Superior temporal gyrus (tissue), 1 donor: ENCODE measurements at regions not wholly inside any gene's neighbourhood (a gene's known extent, or its start where the extent isn't known, plus 50 kb on each side); places are given as distances from the start of the nearest gene placed in this dataset.

Source experiments
- DNase-seq: peaks from one replicate; pipeline ENCODE4 v3.0.0-alpha.2; 2016; ENCODE audit errors: extremely low spot score

DNA sequence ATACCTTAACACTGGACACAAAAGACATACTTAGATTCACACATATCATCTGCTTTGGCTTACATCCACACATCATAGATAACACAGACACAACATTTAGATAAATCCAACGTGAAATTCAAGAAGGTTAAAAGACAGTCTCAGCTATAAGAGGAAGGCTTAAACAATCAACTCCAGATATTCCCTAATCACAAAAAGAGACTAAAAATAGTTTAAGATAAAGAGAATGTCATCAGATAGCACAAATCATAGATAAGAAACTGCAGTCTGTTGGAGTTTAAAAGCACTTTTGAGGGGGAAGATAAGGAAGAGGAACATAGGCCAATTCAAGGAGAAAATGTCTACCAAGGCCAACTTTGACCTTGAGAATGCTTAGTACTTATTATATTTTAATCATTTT is 504.8 kb downstream of the JRKL start:
- no peak for DNase-seq

DNA sequence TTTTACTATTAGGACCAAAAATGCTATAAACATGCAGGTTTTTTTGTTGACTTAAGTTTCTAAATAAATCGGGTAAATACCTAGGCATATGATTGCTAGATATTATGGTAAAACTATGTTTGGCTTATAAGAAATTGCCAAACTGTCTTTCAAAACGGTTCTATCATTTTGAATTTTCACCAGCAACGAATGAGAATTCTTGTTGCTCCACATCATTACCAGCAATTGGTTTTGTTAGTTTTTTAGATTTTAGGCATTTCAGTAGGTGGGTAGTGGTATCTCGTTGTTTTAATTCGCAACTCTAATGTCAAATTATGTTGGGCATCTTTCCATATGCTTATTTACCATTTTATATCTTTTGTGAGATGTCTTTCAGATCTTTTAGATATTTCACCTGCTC is 510.2 kb downstream of the JRKL start:
- no peak for DNase-seq

DNA sequence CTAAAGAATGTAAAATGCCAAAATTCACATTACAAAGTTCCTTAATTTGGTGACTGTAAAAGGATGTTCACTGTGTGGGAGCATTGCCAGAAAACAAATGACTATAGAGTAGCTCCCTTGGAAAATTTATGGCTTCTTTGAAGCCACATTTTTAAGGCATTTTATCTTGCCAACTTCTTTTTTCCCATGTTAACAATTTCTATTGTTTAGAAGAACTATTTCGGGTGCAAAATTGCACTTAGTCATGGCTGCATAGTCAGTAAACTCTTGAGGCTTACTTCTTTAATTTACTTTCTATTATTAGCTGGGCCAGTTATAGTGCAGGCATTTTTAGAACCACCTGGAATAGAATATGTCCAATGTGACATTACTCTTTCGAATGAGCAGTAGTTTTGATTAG is 515.3 kb downstream of the JRKL start:
- DNase-seq = peak; percentile 50

DNA sequence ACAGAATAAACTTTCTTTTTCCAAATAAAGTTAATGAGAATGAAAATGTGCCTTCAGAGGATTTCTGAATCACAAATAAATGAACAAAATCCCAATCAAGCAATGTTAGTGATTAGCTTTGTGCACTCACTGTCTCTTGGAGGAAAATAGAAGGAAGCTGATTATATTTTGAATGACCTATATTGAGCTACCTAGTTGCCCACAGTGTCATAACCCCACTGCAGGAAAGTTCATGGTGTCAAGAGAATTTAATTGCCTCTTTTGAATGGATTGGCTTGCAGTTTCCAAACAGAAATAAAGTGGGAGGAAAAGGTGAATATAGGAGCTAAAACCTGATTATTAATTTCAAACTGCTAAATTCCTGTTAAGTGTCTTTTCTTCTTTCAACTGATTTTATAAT is 515.9 kb downstream of the JRKL start:
- no peak for DNase-seq

DNA sequence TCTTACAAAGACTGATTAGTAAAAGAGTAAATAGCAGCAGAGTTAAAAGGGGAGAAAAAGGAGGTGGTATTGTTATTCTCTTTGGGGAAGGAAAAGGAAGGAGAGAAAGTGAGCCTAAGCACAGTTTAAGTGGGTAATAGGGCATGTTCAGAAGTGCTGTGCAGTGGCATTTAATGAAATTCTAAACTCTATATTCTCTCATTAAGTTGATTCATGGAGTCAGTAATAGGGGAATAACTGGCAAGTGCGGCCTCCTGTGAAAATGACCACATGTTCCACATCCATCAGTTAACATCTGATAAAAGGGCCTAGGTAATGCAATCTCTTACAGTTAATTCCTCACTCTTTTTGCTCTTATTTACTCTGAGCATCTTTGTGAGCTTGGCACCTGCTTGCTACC is 516.7 kb downstream of the JRKL start:
- DNase-seq = no peak

GRCh38 chr11:96925862-96926261 is 536.0 kb downstream of the JRKL start:
- no peak for DNase-seq

DNA sequence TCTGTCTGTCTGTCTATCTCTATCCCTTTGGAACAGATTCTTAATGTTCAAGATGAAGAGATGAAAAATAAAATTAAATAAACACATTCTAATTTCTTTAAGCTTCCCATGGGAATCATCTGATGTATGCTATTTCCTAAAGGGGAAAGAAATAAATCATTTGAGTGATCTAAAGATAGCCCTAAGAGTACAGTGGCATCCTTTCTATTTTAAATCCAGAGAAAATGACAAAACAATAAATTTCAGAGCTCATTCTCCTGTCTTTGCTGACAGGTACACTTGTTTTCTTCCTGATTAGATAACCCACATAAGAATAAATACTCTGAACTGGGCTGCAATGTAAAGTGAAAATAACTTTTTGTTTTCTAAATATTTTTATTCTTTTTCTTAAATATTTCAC is 550.4 kb downstream of the JRKL start:
- DNase-seq = no peak

DNA sequence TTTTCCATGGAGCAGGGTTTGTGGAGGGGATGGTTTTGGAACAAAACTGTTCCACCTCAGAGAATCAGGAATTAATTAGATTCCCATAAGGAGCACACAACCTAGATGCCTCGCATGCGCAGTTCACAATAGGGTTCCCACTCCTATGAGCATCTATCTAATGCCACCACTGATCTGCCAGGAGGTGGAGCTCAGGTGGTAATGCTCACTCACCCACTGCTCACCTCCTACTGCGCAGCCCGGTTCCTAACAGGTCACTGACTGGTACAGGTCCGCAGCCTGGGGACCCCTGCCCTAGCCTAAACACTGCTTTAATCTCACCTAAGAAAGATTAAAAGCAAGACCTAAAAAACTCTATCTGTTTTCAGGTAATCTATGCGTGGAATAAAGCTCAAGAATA is 553.0 kb downstream of the JRKL start:
- DNase-seq = no peak

DNA sequence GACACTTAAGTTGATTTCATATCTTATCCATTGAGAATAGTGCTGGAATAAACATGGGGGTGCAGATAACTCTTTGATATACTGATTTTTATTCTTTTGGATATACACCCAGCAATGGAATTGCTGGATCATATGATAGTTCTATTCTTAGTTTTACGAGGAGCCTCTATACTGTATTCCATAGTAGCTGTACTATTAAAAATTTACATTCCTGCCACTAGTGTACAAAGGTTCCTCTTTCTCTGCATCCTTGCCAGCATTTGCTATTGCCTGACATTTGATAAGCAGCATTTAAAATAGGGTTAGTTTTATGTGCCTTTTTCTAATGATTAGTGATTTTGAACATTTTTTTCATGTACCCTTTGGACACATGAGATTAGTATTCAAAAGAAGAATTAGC is 554.2 kb downstream of the JRKL start:
- no peak for DNase-seq

GRCh38 chr11:96948066-96948465 is 558.3 kb downstream of the JRKL start:
- DNase-seq = no peak

- DNase-seq = no peak
Measured at GRCh38 chr11:96949464-96949863, 559.7 kb downstream of the JRKL start.

- no peak for DNase-seq
Measured at GRCh38 chr11:96954587-96955242, 564.9 kb downstream of the JRKL start.

DNA sequence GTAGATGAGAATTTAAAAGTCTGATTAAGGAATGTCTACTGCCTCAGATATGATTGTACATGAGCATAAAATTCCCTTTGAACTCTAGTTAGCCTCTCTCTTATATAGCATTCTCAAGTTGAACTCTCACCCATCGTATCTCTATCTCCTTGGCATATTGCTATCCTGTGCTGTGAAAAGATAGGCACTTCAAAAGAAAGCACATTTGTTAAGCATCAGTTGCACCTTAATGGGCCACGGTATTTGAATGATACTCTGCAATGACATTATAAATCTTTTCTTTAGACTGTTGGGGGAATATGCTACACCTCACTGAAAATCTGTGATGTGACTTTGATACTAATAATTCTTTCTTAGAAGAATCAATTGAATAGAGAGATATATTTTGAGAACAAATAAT is 570.7 kb downstream of the JRKL start:
- no peak for DNase-seq

GRCh38 chr11:96960926-96961325 is 571.1 kb downstream of the JRKL start:
- DNase-seq = no peak

DNA sequence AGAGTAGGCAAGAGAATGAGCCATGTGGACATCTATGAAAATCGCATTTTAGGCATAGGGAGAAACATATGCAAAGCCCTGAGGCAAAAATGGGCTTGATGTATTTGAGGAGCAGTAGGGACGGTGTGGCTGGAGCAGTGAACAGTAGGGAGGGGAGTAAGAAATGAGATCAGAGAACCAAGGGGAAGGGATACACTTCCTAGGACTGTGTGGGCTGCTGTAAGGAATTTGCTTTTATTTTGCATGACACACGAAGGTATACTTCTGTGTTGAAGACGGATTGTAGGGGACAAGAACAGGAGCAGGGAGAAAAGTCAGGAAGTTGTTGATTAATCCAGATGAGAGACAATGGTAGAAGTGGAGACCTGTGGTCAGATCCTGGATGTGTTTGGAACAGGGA is 572.1 kb downstream of the JRKL start:
- no peak for DNase-seq

- DNase-seq = no peak
Measured at GRCh38 chr11:96963375-96963774, 573.6 kb downstream of the JRKL start.

GRCh38 chr11:96964661-96965060 is 574.8 kb downstream of the JRKL start:
- no peak for DNase-seq

DNA sequence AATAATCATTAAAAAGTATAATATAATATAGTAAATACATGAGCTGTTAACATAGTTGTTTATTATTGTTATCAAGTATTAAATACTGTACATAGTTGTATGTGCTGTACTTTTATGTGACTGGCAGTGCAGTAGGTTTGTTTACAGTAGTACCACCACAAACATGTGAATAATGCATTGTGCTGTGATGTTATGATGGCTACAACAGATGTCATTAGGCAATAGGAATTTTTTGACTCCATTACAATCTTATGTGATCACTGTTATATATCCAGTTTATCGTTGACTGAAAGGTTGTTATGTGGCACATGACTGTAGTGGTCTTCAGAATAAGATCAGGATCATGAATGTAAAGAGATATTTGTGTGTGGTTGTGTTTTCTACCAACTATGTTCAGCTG is 577.8 kb downstream of the JRKL start:
- no peak for DNase-seq

GRCh38 chr11:96969251-96969650 is 579.4 kb downstream of the JRKL start:
- no peak for DNase-seq

- no peak for DNase-seq
Measured at GRCh38 chr11:96978751-96979150, 588.9 kb downstream of the JRKL start.

DNA sequence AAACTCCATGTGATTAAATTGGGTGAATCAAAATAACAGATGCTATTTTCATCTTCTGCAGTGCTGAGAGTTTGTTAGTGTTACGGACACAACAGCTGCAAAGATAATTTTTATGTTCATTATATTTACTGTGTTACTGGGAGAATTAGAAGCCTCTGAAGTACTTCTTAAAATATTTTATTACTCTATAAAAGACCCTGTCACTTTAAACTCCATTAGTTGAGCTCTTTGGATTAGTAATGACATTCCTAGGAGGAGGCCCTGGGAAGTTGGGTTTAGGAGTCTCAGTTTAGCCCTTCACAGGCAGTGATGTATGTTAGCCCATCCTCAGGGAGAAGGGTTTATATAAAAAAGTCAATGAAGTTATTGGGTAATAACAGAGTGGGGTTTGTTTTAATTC is 596.7 kb downstream of the JRKL start:
- DNase-seq = no peak

DNA sequence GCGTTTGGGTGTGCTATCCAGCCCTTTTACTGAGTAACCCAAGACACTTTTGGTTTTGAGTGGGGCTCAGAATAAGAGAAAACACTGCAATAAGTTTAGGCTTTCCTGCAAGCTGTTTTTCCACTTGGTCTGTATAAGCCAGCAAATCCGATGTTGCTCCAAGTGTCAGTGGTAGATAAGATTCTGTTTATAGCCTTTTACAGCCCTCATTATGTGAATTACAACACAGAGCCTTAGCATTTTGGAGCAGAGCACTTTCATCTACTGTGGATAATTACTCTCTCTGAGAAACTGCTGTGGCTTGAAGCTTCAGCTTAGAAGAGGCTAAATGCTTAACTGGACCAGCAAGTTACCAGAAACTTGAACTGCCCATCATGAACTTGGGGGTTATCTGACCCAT is 601.1 kb downstream of the JRKL start:
- DNase-seq = no peak

GRCh38 chr11:97000481-97000880 is 610.7 kb downstream of the JRKL start:
- DNase-seq = no peak

- DNase-seq = no peak
Measured at GRCh38 chr11:97007283-97007682, 617.5 kb downstream of the JRKL start.
